Liver (tissue), 8 donors: ENCODE measurements at regions not wholly inside any gene's neighbourhood (a gene's known extent, or its start where the extent isn't known, plus 50 kb on each side); places are given as distances from the start of the nearest gene placed in this dataset.

ENCODE experiments used
- DNase-seq: peaks from one replicate; pipeline ENCODE4 v3.0.0-alpha.2; 2017; ENCODE audit warnings: low spot score
- H3K27ac ChIP-seq, 2 donors: one replicate each; pipeline ENCODE4 v1.7.0; 2013; ENCODE audit warnings: inconsistent platforms in 2 of 2, low read length in 2 of 2, control low read depth in 1 of 2, low read depth in 1 of 2, mild to moderate bottlenecking in 1 of 2
- H3K27me3 ChIP-seq, 4 donors: one replicate each; pipeline versions ENCODE4 v1.6.1 to v1.7.0; 2013; ENCODE audit warnings: low read length in 3 of 4, inconsistent platforms in 1 of 4, mild to moderate bottlenecking in 1 of 4, moderate library complexity in 1 of 4; ENCODE audit not compliant: control insufficient read depth in 4 of 4, insufficient read depth in 4 of 4
- H3K36me3 ChIP-seq, 4 donors: one replicate each; pipeline versions ENCODE4 v1.6.1 to v1.7.0; 2013; ENCODE audit warnings: low read length in 3 of 4, mild to moderate bottlenecking in 3 of 4, low read depth in 1 of 4, moderate library complexity in 1 of 4; ENCODE audit not compliant: control insufficient read depth in 4 of 4, insufficient read depth in 3 of 4
- H3K4me1 ChIP-seq, 4 donors: one replicate each; pipeline versions ENCODE4 v1.6.1 to v1.7.0; 2013; ENCODE audit warnings: low read length in 3 of 4, mild to moderate bottlenecking in 3 of 4, moderate library complexity in 1 of 4; ENCODE audit not compliant: control insufficient read depth in 4 of 4, insufficient read depth in 4 of 4
- H3K4me3 ChIP-seq, 3 donors: one replicate each; pipeline versions ENCODE4 v1.6.1 to v1.7.0; 2013; ENCODE audit warnings: low read length in 3 of 3, control low read depth in 1 of 3, low read depth in 1 of 3, mild to moderate bottlenecking in 1 of 3
- H3K9ac ChIP-seq, 2 donors: one replicate each; pipeline ENCODE4 v1.7.0; 2013; ENCODE audit warnings: low read length in 2 of 2, mild to moderate bottlenecking in 2 of 2, moderate library complexity in 2 of 2, control low read depth in 1 of 2, low read depth in 1 of 2
- H3K9me3 ChIP-seq, 4 donors: one replicate each; pipeline versions ENCODE4 v1.6.1 to v1.7.0; 2013; ENCODE audit warnings: low read length in 3 of 4; ENCODE audit not compliant: control insufficient read depth in 4 of 4
- EGR1 ChIP-seq, 2 donors: IDR thresholded peaks; 2 replicates each; pipeline ENCODE4 v1.6.1; 2016 to 2018; ENCODE audit warnings: antibody characterized with exemption in 2 of 2, low read depth in 2 of 2
- FOXA1 ChIP-seq: IDR thresholded peaks from 2 replicates; pipeline ENCODE4 v1.6.1; 2016; ENCODE audit warnings: antibody characterized with exemption
- FOXA2 ChIP-seq: IDR thresholded peaks from 2 replicates; pipeline ENCODE4 v1.6.1; 2016; ENCODE audit warnings: antibody characterized with exemption
- GABPA ChIP-seq, 2 donors: IDR thresholded peaks in 1 of 2; conservative IDR thresholded peaks in 1 of 2; 2 replicates each; pipeline ENCODE4 v1.6.1; 2016; ENCODE audit warnings: antibody characterized with exemption in 2 of 2, mild to moderate bottlenecking in 1 of 2, moderate library complexity in 1 of 2
- HNF4A ChIP-seq, 2 donors: conservative IDR thresholded peaks; 2 replicates each; pipeline ENCODE4 v1.6.1; 2016; ENCODE audit warnings: antibody characterized with exemption in 2 of 2, mild to moderate bottlenecking in 2 of 2
- HNF4G ChIP-seq: IDR thresholded peaks from 2 replicates; pipeline ENCODE4 v1.6.1; 2016; ENCODE audit warnings: antibody characterized with exemption
- JUND ChIP-seq, 2 donors: IDR thresholded peaks; 2 replicates each; pipeline ENCODE4 v1.6.1; 2016; ENCODE audit warnings: antibody characterized with exemption in 2 of 2
- NR2F2 ChIP-seq: IDR thresholded peaks from 2 replicates; pipeline ENCODE4 v1.6.1; 2016; ENCODE audit warnings: antibody characterized with exemption
- RAD21 ChIP-seq, 2 donors: IDR thresholded peaks; 2 replicates each; pipeline ENCODE4 v1.6.1; 2016; ENCODE audit warnings: antibody characterized with exemption in 2 of 2, mild to moderate bottlenecking in 2 of 2
- RXRA ChIP-seq, 2 donors: IDR thresholded peaks; 2 replicates each; pipeline ENCODE4 v1.6.1; 2017 to 2018; ENCODE audit warnings: antibody characterized with exemption in 2 of 2, mild to moderate bottlenecking in 1 of 2
- SP1 ChIP-seq: IDR thresholded peaks from 2 replicates; pipeline ENCODE4 v1.6.1; 2018; ENCODE audit warnings: antibody characterized with exemption, mild to moderate bottlenecking
- TAF1 ChIP-seq: conservative IDR thresholded peaks from 2 replicates; pipeline ENCODE4 v1.6.1; 2016; ENCODE audit warnings: antibody characterized with exemption, mild to moderate bottlenecking
- YY1 ChIP-seq: IDR thresholded peaks from 2 replicates; pipeline ENCODE4 v1.6.1; 2016; ENCODE audit warnings: antibody characterized with exemption, mild to moderate bottlenecking
- WGBS: extraction: QIAGEN DNeasy Blood & Tissue Kit; methylation state at CpG from one replicate; pipeline ENCODE4 v1.1.7; 2013; 5-methylcytosine and 5-hydroxymethylcytosine counted together
- TF ChIP-seq, protein P1 (sequence below): IDR thresholded peaks from 2 replicates; pipeline ENCODE4 v1.6.1; 2016; ENCODE audit warnings: antibody characterized with exemption, mild to moderate bottlenecking
- TF ChIP-seq, protein P2 (sequence below): fragments of 150-350 bp; IDR thresholded peaks from 2 replicates; pipeline ENCODE4 v1.5.1; 2017; ENCODE audit warnings: improper control_type of control experiment, low read depth, low read length; ENCODE audit not compliant: missing input control
- TF ChIP-seq, protein P3 (sequence below): IDR thresholded peaks from 2 replicates; pipeline ENCODE4 v1.6.1; 2016; ENCODE audit warnings: antibody characterized with exemption
- TF ChIP-seq, protein P4 (sequence below): IDR thresholded peaks from 2 replicates; pipeline ENCODE4 v1.6.1; 2016; ENCODE audit warnings: antibody characterized with exemption
- TF ChIP-seq, protein P5 (sequence below): IDR thresholded peaks from 2 replicates; pipeline ENCODE4 v1.6.1; 2016; ENCODE audit warnings: antibody characterized with exemption
- donor health status: healthy.
- donor health status: healthy.
- donor health status: healthy.
- donor health status: healthy.
- donor health status: healthy.

DNA sequence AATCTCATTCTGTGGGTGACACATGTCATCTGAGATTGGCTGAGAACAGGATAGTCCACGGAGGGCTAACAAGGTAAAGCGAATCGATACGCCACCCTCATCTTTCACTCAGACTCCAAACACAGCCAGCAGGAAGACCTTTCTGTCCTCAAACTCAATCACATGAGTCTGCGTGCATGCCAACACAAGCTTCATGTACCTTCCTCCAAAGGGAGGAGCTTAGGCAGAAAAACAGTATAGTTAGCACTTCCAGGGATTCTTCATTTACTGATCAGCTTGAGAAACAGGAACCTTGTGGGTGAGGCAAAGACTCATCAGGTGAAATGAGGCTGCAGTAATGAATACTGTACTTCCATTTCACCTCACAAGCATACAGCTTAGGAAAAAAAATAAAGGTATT, 767.1 kb upstream of the API5 start:
- WGBS: 65% methylated on average over 5 of the region's 5 CpGs
- Histone ChIP-seq H3K4me3 (no peak overlapping the region), H3K9me3 (peaks cover 0 to 6% (median 2%) of the 10 kb centered on the region in 4 donors), H3K9ac (no peak overlapping the region), H3K36me3 (no peaks in the 10 kb centered on the region), H3K27ac (no peak overlapping the region), H3K4me1 (no peaks in the 10 kb centered on the region), H3K27me3 (no peaks in the 10 kb centered on the region)
- TF ChIP-seq RAD21 (IDR thresholded peaks at IDR 0.05): no peak
- TF ChIP-seq, protein P1, sequence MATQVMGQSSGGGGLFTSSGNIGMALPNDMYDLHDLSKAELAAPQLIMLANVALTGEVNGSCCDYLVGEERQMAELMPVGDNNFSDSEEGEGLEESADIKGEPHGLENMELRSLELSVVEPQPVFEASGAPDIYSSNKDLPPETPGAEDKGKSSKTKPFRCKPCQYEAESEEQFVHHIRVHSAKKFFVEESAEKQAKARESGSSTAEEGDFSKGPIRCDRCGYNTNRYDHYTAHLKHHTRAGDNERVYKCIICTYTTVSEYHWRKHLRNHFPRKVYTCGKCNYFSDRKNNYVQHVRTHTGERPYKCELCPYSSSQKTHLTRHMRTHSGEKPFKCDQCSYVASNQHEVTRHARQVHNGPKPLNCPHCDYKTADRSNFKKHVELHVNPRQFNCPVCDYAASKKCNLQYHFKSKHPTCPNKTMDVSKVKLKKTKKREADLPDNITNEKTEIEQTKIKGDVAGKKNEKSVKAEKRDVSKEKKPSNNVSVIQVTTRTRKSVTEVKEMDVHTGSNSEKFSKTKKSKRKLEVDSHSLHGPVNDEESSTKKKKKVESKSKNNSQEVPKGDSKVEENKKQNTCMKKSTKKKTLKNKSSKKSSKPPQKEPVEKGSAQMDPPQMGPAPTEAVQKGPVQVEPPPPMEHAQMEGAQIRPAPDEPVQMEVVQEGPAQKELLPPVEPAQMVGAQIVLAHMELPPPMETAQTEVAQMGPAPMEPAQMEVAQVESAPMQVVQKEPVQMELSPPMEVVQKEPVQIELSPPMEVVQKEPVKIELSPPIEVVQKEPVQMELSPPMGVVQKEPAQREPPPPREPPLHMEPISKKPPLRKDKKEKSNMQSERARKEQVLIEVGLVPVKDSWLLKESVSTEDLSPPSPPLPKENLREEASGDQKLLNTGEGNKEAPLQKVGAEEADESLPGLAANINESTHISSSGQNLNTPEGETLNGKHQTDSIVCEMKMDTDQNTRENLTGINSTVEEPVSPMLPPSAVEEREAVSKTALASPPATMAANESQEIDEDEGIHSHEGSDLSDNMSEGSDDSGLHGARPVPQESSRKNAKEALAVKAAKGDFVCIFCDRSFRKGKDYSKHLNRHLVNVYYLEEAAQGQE: no peak
- TF ChIP-seq, protein P2, sequence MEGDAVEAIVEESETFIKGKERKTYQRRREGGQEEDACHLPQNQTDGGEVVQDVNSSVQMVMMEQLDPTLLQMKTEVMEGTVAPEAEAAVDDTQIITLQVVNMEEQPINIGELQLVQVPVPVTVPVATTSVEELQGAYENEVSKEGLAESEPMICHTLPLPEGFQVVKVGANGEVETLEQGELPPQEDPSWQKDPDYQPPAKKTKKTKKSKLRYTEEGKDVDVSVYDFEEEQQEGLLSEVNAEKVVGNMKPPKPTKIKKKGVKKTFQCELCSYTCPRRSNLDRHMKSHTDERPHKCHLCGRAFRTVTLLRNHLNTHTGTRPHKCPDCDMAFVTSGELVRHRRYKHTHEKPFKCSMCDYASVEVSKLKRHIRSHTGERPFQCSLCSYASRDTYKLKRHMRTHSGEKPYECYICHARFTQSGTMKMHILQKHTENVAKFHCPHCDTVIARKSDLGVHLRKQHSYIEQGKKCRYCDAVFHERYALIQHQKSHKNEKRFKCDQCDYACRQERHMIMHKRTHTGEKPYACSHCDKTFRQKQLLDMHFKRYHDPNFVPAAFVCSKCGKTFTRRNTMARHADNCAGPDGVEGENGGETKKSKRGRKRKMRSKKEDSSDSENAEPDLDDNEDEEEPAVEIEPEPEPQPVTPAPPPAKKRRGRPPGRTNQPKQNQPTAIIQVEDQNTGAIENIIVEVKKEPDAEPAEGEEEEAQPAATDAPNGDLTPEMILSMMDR: no peak
- no peak for DNase-seq

DNA sequence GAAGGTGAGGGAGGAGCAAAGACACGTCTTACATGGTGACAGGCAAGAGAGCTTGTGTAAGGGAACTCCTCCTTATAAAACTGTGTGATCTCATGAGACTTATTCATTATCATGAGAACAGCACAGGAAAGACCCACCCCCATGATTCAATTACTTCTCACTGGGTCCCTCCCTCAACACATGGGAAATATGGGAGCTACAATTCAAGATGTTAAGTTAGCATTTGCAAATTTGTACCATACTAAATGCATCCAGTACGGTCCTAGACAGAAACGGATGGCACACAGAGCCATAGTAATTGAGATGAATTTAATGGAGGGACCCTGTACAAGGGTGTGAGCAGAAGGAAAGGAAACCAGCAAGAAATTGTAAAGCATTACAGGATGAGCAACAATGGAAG, 765.8 kb upstream of the API5 start:
- H3K9me3 ChIP-seq: peaks cover 0 to 6% (median 2%) of the 10 kb centered on the region in 4 donors
- H3K9ac ChIP-seq: no peak overlapping the region
- TF ChIP-seq FOXA1 (no peak), GABPA (IDR thresholded peaks at IDR 0.05 in 1 of 2, conservative IDR thresholded peaks at IDR 0.05 in 1 of 2) (no peak), RXRA (IDR thresholded peaks at IDR 0.05) (no peak), SP1 (no peak), TAF1 (no peak), FOXA2 (no peak), EGR1 (IDR thresholded peaks at IDR 0.05; ENCODE audit: low read depth in 2 of 2) (no peak), RAD21 (IDR thresholded peaks at IDR 0.05) (no peak), NR2F2 (no peak), HNF4A (conservative IDR thresholded peaks at IDR 0.05) (no peak), JUND (IDR thresholded peaks at IDR 0.05) (no peak), YY1 (no peak), HNF4G (no peak)
- TF ChIP-seq, protein P3, sequence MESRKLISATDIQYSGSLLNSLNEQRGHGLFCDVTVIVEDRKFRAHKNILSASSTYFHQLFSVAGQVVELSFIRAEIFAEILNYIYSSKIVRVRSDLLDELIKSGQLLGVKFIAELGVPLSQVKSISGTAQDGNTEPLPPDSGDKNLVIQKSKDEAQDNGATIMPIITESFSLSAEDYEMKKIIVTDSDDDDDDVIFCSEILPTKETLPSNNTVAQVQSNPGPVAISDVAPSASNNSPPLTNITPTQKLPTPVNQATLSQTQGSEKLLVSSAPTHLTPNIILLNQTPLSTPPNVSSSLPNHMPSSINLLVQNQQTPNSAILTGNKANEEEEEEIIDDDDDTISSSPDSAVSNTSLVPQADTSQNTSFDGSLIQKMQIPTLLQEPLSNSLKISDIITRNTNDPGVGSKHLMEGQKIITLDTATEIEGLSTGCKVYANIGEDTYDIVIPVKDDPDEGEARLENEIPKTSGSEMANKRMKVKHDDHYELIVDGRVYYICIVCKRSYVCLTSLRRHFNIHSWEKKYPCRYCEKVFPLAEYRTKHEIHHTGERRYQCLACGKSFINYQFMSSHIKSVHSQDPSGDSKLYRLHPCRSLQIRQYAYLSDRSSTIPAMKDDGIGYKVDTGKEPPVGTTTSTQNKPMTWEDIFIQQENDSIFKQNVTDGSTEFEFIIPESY: no peak
- TF ChIP-seq, protein P4, sequence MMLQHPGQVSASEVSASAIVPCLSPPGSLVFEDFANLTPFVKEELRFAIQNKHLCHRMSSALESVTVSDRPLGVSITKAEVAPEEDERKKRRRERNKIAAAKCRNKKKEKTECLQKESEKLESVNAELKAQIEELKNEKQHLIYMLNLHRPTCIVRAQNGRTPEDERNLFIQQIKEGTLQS: no peak
- TF ChIP-seq, protein P1: no peak
- TF ChIP-seq, protein P2: no peak
- TF ChIP-seq, protein P5, sequence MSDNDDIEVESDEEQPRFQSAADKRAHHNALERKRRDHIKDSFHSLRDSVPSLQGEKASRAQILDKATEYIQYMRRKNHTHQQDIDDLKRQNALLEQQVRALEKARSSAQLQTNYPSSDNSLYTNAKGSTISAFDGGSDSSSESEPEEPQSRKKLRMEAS: no peak
- no peak overlapping the region for H3K27ac ChIP-seq
- H3K4me1 ChIP-seq: no peaks in the 10 kb centered on the region
- DNase-seq: no peak
- no peaks in the 10 kb centered on the region for H3K36me3 ChIP-seq
- no peaks in the 10 kb centered on the region for H3K27me3 ChIP-seq
- WGBS: 69% methylated on average over 3 of the region's 3 CpGs
- no peak overlapping the region for H3K4me3 ChIP-seq
